WERI-Rb-1 (cell line): ENCODE measurements at regions not wholly inside any gene's neighbourhood (a gene's known extent, or its start where the extent isn't known, plus 50 kb on each side); places are given as distances from the start of the nearest gene placed in this dataset.

ENCODE experiments used
- DNase-seq: peaks from one replicate; pipeline ENCODE4 v3.0.0-alpha.2; 2020
- H3K27ac ChIP-seq: fragments of 250-450 bp; sonication (Bioruptor Pico); 2 replicates; pipeline ENCODE4 v1.5.1; 2020; ENCODE audit warnings: mild to moderate bottlenecking, moderate library complexity
- H3K27me3 ChIP-seq: fragments of 250-450 bp; sonication (Bioruptor Pico); 2 replicates; pipeline ENCODE4 v1.5.1; 2021; ENCODE audit warnings: mild to moderate bottlenecking, low read depth, moderate library complexity; ENCODE audit not compliant: insufficient read depth, severe bottlenecking
- H3K36me3 ChIP-seq: fragments of 250-450 bp; sonication (Bioruptor Pico); 2 replicates; pipeline ENCODE4 v1.5.1; 2020; ENCODE audit warnings: mild to moderate bottlenecking, moderate library complexity
- H3K4me3 ChIP-seq: 2 replicates; pipeline ENCODE4 v1.5.1; 2011; ENCODE audit warnings: low read depth, mild to moderate bottlenecking, control low read depth, low read length
- H3K9me3 ChIP-seq: fragments of 250-450 bp; sonication (Bioruptor Pico); 2 replicates; pipeline ENCODE4 v1.5.1; 2021; ENCODE audit warnings: mild to moderate bottlenecking, moderate library complexity; ENCODE audit not compliant: severe bottlenecking
- TF ChIP-seq, protein P1 (sequence below): IDR thresholded peaks from 2 replicates; pipeline ENCODE4 v1.5.1; 2011; ENCODE audit warnings: low read depth, mild to moderate bottlenecking, control low read depth, inconsistent platforms, low read length

DNA sequence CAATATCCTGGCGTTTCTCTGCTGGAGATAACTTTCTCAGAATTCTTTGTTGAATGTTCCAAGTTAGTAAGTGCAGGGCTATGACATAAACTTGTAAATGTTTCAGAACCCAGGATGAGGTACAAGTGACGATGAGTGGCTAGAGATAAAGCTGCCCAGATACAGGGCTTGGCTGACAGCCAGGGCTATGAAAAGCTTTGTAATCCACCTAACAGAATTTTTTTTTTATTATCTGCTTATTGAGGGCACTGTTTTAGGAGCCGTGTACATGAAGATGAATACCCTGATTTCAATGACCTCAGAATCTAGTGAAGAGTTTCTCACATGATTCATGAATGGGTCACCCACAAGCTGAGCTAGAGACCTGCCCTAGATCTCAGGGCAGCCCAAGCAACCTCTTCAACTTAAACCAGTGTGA, 431.4 kb downstream of the DIPK2A start:
- TF ChIP-seq, protein P1, sequence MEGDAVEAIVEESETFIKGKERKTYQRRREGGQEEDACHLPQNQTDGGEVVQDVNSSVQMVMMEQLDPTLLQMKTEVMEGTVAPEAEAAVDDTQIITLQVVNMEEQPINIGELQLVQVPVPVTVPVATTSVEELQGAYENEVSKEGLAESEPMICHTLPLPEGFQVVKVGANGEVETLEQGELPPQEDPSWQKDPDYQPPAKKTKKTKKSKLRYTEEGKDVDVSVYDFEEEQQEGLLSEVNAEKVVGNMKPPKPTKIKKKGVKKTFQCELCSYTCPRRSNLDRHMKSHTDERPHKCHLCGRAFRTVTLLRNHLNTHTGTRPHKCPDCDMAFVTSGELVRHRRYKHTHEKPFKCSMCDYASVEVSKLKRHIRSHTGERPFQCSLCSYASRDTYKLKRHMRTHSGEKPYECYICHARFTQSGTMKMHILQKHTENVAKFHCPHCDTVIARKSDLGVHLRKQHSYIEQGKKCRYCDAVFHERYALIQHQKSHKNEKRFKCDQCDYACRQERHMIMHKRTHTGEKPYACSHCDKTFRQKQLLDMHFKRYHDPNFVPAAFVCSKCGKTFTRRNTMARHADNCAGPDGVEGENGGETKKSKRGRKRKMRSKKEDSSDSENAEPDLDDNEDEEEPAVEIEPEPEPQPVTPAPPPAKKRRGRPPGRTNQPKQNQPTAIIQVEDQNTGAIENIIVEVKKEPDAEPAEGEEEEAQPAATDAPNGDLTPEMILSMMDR, result no peak
- H3K36me3 ChIP-seq, result no peaks in the 10 kb centered on the region
- H3K9me3 ChIP-seq, result no peaks in the 10 kb centered on the region
- DNase-seq, result no peak
- H3K27ac ChIP-seq, result no peak overlapping the region
- no peak overlapping the region for H3K4me3 ChIP-seq
- H3K27me3 ChIP-seq, result no peaks in the 10 kb centered on the region

DNA sequence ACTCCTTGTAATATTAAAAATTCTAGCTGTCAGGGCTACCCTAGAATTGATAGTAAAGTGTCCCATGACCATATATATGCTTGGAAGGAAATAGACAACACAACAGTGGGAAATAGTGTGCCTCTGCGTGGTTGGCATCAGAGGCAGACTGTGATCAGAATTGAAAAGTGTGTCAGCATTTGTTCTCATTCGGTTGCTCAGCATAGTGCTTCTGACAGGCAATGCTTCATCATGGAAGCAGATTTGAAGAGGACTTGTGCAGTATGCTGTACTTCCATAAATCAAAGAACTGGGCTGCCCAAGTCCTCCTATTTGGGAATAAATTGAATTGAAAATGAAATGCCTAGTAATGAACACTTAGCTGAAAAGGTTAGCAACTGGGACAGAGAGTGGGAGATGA, 435.7 kb downstream of the DIPK2A start:
- no peaks in the 10 kb centered on the region for H3K27me3 ChIP-seq
- H3K27ac ChIP-seq, result no peak overlapping the region
- no peak for DNase-seq
- H3K4me3 ChIP-seq, result no peak overlapping the region
- no peaks in the 10 kb centered on the region for H3K9me3 ChIP-seq
- TF ChIP-seq, protein P1, result no peak
- no peaks in the 10 kb centered on the region for H3K36me3 ChIP-seq

DNA sequence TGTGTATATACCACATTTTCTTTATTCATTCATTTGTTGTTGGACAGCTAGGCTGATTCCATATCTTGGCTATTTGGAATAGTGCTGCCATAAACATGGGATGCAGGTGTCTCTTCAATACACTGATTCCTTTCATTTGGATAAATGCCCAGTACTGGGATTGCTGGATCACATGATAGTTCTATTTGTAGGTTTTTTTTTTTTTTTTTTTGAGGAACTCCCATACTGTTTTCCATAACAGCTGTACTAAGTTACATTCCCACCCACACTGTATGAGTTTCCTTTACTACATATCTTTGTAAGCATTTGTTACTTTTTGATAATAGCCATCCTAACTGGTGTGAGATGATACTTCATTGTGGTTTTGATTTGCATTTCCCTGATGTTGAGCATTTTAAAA, 437.7 kb downstream of the DIPK2A start:
- Histone ChIP-seq H3K4me3 (no peak overlapping the region), H3K9me3 (no peaks in the 10 kb centered on the region), H3K36me3 (no peaks in the 10 kb centered on the region), H3K27ac (no peak overlapping the region), H3K27me3 (no peaks in the 10 kb centered on the region)
- DNase-seq, result no peak
- TF ChIP-seq, protein P1, result no peak

DNA sequence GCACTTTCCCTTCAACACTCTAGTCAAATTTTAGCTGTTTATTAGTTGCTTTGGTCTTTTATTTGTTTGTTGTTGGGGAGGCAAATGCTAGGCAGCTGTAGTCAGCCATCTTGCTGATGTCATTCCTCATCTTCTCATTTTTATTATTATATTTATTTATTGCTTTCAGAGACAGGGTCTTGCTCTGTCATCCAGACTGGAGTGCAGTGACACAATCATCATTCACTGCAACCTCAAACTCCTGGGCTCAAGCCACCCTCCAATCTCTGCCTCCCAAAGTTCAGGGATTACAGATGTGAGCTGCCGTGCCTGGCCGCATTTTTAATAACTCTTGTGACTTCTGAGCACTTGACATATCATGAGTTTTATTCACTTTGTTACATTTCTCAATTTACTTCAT, 441.4 kb downstream of the DIPK2A start:
- Histone ChIP-seq H3K9me3 (no peaks in the 10 kb centered on the region), H3K27me3 (no peaks in the 10 kb centered on the region), H3K36me3 (no peaks in the 10 kb centered on the region), H3K4me3 (no peak overlapping the region), H3K27ac (no peak overlapping the region)
- no peak for DNase-seq
- TF ChIP-seq, protein P1, result no peak

DNA sequence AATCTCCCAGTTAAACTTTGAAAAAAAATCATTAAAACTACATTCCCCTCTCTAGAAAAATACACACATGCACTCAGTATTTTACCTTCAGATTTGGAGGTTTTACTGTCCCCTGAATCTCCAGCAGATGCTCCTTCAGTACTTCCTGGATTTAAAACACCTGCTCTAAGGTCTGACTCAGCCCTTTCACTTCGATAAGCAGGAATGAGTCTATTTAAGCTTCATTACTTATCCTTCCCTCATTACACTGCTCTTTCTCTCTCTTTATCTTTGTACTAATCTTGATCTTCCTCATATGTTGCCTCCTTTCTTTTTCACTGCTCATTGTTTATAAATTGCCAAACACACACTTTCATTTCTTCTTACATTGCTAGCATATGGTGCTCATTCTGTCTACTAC, 443.9 kb downstream of the DIPK2A start:
- TF ChIP-seq, protein P1, result no peak
- Histone ChIP-seq H3K27ac (no peak overlapping the region), H3K27me3 (no peaks in the 10 kb centered on the region), H3K36me3 (no peaks in the 10 kb centered on the region), H3K9me3 (no peaks in the 10 kb centered on the region), H3K4me3 (no peak overlapping the region)
- DNase-seq, result no peak

DNA sequence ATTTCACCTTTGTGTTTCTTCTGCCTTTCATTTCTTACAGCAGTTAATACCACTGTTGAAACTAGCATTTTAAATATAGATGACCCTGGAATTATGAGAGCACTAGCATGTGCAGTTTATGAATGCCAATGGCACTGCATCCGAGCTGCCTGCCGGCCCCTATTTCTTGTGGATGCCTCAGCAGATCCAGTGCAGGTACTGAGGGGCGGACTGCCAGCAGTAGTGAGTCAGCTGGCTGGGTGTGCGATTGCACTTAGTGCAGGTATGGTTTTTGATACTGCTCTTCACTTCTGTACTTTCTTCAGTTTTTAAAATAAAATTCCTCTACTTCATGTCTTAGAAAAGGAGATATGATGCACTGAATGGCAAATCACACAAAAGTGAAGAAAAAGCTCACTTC, 453.0 kb downstream of the DIPK2A start:
- no peak overlapping the region for H3K4me3 ChIP-seq
- no peak overlapping the region for H3K27ac ChIP-seq
- TF ChIP-seq, protein P1, result no peak
- no peaks in the 10 kb centered on the region for H3K36me3 ChIP-seq
- no peak for DNase-seq
- no peaks in the 10 kb centered on the region for H3K27me3 ChIP-seq
- H3K9me3 ChIP-seq, result no peaks in the 10 kb centered on the region
